GM21619 (cell line): ENCODE measurements at regions not wholly inside any gene's neighbourhood (a gene's known extent, or its start where the extent isn't known, plus 50 kb on each side); places are given as distances from the start of the nearest gene placed in this dataset.

Experiments
- ATAC-seq: cut with Tn5 transposase; IDR thresholded peaks from one replicate; pipeline ENCODE4 v1.9.1; 2021; ENCODE audit not compliant: unreplicated experiment

DNA sequence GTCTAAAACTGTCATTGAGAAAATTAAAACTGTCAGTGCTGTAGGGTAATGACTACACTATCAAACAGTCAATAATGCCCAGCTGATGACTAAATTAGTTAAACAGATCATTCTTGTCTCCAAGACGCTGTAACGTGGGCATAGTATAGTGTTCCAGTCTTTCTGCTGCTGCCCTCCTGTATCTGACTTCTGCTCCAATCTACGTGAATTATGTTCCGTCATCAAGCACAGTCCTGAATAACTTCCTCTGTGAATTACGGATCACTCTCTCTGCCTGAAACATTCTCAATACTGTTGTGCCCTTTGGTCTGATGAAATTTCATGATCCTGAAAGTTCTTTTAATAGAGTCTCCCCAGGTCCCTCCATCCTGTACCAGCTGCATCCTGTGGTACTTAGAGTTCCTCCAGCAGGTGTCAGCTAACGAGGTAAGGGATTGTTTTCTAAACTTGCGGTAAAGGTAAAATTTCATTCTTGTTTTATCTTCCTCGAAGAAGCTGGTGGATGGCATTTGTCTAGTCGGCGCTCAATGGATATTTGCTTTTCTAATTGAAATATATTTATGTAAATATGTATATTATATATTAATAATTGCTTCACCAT lies 393.5 kb upstream of the ADARB2 start:
- ATAC-seq = no peak

DNA sequence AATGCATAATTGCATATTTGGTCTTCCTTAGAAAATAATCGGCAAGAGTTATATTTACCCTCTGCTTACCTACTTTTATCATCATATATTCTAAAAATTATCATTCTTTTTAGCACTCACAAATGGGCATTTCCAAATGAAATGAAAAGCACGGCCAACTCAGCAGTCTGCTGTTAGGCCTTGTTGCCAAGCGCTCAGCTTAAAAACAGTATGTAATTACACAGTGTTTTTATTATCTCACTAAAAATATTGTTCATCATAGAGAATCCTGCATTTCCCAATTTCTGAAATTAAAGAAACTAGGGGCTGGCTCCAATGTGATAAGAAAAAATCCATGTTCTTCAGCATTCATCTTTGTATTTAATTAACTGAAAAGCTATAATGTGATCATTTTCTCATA lies 391.7 kb upstream of the ADARB2 start:
- ATAC-seq = no peak

DNA sequence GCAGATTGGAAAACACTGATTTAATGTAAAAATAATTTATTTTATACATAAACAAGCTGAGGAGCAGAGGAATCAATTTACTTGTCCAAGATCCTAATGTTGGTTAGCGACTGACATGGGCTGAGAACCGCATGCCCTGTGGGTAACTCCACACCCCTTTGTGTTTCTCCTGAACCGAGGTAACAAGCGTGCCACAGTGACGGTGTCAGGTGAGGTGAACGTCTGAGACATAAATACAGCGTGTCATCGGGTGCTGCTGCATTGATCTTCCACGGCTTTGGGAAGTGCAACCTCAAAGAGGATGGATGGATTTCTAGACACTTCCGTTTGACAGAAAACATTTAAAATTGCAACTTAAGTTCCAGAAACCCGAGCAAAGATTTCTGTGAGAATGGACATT lies 386.8 kb upstream of the ADARB2 start:
- ATAC-seq = no peak

DNA sequence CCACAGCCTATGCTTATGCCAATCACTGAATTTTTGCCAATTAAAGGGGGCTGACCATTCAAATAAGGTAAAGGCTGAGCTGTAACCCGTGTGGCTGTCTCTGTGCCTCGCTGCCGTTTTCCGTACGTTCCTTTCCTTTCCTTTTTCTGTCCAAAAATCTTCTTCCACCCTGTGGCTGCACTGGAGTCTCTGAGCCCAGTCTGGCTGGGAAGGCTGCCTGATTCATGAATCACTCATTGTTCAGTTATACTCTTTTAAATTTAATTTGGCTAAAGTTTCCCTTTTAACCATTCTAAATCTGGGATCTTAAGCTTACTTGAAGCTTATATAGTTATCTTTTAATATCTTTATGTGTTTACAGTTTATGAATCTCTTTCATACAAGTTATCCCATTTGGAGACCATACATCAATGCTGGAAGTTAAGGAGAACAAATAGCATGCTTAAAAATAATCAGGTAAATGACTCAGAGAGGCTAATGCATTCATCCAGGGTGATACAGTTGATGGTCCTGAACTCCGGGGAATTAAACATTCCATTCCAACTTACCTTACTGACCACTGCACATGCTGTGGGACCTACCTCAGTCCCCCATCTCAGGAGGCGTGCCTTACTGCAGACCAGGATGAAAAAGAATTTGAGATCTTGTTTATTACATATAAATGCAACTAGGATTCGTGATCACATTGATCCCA lies 385.3 kb upstream of the ADARB2 start:
- ATAC-seq = no peak

DNA sequence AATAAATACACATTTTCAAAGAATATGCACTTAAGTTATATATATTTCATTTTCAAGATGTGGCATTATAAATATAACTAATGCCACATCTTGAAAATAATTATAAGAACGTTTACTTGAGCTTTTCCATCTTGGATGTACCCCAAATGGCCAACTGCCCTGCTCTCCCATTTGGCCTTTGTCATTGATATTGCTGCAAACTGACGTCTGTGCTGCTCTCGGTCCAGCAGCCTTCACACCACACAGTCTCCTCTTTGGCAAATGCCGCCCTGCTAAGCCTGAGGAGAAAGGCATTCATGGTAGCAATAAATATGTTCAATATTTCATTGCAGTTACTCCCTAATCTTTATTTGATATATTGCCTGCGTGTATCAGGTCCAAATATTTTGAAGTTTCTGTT lies 384.6 kb upstream of the ADARB2 start:
- no peak for ATAC-seq

DNA sequence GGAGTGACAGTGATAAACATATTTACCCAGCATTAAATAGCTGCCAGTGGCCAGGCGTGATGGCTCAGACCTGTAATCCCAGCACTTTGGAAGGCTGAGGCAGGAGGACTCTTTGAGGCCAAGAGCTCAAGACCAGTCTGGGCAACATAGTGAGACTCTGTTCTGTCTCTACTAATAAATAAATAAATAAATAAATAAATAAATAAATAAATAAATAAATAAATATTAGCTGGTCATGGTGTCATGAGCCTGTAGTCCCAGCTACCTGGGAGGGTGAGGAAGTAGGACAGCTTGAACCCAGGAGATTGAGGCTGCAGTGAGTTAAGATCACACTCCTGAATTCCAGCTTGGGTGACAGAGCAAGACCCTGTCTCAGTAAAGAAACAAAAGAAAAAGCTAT lies 384.0 kb upstream of the ADARB2 start:
- ATAC-seq = no peak

DNA sequence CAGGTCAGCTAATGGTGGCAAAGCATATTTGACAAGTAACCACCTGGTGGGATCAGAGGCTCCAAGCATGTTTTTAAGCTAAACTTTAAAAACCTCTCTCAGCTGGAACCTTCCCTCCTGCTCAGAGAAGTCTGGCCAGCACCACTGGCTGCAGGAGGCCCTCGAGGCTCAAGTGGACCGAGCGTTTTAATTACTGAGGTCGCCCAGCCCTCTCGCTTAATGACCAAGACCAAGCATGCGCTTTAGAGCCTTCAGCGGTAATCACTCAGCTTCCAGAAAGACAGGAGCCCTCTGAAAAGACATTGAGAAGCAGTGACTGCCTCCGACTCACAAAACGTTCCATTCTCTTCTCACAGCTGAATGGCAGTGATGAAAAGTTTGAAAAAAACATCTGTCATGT lies 383.4 kb upstream of the ADARB2 start:
- ATAC-seq = no peak

DNA sequence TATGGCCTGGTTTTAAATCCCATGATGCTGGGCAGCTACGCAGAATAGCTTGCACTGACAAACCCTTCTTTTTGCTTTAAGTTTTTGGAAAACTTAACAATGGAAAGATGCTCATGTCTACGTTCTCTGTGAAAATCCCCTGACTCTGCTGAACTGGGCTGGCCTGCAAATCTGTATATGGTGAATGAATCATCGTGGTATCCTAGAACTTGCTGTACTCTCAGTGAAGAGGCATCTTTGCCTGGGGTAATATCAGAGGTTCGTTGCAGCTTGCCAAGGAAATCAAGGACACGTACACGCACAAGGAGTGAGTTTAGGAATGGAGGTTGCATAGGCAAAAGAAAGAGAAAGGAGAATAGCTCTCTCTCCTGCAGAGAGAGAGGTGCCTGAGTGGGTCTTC lies 382.0 kb upstream of the ADARB2 start:
- no peak for ATAC-seq

DNA sequence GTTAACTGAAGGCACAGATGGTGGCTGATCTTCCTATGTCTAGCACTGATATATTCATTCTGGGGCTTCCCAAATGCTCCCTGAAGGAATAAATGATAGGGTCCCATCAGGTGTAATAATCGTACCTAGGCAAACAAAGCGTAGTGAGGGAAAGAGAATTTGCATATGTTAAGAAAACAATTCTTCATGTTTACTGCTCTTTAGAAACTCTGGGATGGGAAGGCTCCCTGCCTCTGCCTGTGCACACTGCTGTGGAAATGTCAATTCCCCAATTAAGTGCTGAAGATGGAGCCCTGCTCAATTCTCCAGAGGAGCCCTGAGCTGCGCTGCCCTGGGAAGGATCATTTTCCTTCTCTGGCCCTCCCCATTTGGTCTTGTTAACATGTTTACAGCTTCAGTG lies 380.9 kb upstream of the ADARB2 start:
- no peak for ATAC-seq

DNA sequence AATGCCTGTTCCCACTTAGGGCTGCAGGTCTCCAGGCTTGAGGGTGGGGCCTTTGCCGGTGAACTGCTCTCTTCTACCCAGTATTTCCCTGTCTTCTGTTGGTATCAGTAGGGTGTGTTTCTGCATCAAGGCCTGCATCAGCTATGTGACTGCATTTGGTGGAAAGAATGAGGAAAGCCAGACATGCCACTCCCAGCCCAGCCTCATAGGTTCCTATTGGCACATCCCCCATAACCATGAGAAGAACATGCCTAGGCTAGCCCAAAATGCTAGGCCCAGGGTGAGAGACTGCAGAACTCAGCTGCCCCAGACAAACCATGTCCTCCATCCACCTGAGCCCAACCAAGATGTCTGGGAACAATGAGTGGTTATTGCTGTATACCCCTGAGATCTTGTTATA lies 380.3 kb upstream of the ADARB2 start:
- ATAC-seq = no peak

DNA sequence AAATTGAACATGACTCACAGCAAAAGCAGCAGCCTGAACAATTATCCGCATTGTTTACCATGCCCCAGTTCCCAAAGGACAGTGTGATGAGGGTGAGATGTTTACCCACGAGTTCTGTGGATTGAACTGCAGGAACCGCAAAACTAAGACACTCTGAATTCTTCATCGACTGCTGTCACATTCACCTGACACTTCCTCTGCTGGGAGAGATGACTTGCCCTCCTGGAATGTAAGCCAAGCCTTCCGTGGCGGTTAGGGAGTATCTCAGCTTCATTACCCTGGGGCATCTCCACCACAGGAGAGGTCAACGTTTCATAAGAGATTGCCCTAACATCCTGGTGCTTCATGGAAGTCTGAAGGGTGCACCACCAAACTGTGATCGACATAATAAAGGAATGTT lies 374.6 kb upstream of the ADARB2 start:
- no peak for ATAC-seq

DNA sequence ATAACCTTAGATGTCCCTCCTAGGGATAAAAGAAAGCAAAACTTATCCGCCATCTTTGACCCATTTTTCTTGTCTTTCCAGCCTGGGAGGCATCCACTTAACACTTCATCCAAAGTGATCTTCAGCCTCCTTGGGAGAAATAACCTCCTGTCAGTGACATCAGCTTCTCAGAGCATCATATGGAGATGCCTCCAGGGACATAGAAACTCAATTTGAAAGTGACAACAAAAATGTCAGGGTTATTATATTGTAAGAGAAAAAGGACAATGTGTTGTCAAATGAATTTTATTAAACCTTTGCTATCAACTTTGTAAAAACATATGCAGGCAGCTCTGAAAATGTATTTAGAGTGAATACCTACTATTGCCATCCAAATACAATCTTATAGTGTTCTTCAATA lies 371.2 kb upstream of the ADARB2 start:
- no peak for ATAC-seq

DNA sequence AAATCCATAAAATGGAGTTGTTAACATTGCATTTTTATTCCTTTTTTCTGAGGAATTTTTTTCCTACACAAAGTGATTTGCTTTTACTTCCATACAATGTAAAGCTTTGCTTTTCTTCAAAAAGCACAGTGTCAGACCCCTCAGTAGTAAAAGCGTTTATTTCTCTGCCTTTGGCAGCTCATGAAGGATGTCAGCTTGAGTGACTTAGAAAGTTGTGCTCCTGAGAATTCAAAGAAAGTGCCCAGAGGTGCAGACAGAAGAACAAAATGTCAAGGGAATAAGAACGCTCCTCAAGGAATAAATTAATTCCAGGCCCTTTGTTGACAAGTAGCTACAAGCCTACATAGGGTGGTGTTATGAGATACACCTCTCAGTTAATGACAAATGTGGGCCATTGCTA lies 369.3 kb upstream of the ADARB2 start:
- ATAC-seq = no peak

DNA sequence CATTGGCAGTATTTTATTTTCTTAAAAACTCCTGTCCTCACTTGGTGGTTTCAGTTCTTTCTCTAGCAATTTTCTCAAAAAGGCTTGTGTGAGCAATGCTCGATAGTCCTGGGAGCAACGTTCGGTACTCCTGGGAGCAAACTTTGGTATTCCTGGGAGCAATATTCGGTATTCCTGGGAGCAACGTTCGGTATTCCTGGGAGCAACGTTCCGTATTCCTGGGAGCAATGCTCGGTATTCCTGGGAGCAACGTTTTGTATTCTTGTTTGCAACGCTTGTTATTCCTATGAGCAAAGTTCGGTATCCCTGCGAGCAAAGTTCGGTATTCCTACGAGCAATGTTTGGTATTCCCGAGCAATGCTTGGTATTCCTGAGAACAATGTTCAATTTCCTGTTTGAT lies 362.0 kb upstream of the ADARB2 start:
- no peak for ATAC-seq

DNA sequence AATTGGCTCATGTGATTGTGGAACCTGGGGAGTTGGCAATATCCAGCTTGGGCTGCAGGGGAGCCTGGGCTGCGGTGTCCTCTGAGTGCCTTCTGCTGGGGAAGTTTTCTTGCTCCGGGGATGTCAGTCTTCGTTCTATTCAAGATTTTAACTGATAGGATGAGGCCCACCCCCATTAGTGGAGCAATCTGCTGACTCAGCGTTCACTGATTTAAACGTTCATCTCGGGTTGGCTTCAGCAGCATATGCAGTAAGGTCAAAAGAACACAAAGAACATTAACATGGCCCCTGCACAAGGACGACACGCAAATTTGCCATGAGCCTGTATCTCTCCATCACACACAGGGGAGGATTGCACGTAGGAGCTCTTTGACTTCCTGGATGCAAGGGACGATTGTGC lies 360.6 kb upstream of the ADARB2 start:
- ATAC-seq = no peak

DNA sequence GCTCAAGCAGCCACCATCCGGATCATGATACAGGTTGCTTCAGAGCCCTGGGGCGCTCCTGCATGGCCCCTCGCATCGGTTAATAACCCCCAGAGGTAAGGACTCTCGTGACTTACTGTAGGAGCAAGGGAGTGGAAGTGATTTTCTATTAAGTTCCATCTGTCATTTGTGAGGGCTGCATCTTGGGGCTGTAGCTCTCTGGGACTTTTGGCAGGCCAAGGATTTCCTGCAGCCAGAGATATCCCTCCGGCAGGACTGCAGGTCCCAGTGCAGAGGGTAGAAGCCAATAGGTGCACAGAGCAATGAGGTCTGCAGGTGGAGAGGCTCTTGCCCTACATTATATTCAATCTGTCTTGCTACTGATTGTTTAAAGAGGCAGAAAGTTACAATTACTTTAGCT lies 356.8 kb upstream of the ADARB2 start:
- no peak for ATAC-seq

DNA sequence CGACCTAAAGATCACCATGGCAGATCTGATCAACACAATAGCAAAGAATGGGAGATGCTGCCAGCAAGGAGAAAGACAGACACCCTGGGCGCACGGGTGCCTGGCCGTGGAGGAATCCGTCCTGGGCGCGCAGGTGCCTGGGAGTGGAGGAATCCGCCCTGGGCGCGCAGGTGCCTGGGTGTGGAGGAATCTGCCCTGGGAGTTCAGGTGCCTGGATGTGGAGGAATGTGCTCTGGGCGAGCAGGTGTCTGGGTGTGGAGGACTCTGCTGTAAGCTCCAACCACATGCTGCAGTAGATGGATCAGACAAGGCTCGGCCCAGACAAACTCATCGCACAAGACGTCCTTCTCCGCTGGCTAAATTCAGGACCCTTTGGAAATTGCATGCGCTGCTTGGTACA lies 346.3 kb upstream of the ADARB2 start:
- ATAC-seq = no peak

DNA sequence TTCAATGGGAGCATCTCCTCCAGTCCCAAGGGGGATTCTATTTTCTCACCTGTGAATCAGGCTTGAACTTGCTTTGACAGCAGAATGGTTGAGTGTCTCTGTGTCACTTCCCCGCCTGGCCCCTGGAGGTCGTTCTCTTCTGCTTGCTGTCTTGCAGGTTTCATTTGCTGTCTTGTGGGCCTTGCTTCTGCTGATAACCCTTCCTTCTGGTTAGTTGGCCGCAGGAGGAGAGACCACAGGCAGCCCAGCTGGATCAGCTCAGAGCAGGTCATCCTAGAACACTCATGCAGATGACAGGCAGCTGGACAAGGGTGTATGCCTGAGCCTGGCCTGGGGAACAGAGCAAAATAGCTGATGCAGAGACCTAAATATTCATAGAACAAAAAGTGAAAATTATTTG lies 344.2 kb upstream of the ADARB2 start:
- no peak for ATAC-seq

DNA sequence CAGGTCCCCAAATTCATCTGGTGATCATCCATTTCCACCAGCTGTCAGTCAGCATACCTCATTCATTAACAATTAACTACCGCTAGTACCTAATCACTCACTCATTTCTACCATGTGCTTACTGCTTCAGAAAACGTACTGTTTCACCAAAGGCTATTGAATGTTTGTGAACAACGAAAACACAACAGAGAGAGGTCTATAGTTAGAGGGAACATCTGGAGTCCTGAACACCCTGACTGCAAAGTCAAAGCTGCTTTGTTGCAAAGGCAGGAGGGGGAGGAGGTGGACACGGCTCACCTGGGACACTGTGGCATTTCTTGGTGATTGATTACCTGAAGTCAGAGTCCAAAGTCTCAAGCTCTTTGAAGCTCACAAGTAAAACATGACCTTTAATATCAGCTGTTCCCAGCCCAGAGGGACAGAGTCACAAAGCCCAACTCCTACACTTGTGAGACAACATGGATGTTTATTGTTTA lies 342.3 kb upstream of the ADARB2 start:
- ATAC-seq = peak; percentile 53

DNA sequence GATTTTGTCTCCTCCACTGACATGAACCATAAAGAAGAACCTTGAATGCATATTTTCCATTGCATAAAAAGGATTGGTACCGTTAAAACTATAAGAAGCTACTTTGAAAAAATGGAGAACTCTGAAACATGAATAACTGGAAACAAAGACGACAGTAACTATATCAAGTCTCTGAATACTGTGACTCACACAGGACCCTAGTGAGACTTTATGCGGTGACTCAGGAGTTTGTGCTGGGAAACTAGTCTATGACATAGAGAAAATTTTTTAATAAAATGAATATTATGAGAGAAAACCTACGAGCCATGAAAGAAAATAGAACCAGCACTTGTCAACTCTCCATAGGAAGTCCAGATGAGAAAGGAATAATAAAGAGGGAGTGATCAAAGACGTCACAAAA lies 339.9 kb upstream of the ADARB2 start:
- no peak for ATAC-seq

DNA sequence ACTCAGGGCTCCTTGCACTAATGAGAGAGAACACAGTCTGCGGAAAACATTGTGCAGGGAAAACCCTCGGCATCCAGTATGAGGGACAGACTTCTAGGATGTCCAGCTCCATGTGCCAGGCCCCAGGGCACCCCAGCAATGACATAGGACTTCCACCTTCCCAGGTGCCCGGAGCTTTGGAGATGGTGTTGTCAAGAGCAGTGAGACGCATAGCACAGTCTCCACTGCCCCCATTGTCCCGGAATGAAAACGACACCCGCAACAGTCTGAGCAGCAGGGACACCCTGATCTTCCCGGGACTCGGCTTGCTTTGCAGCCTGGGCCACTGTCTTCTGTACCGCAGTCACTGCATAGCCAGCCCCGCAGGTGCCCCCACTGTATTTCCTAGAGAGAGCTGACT lies 339.2 kb upstream of the ADARB2 start:
- ATAC-seq = no peak

DNA sequence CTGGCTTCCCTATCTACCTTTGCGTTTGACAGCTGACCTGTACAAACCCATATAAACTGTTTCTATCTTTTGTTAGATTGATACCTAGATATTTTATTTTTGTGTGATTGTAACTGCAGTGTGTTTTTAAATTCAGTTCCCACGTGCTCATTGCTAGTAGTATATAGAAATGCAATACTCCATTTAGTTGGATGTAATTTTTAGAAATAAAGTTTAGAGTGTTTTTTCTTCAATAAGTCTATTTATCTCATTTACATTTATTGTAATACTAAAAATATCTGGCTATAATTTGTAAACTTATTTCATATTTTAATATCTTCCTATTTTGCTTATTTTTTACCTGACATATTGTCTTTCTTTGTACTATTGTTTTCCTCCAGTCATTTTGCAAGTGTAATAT lies 329.7 kb upstream of the ADARB2 start:
- ATAC-seq = no peak

DNA sequence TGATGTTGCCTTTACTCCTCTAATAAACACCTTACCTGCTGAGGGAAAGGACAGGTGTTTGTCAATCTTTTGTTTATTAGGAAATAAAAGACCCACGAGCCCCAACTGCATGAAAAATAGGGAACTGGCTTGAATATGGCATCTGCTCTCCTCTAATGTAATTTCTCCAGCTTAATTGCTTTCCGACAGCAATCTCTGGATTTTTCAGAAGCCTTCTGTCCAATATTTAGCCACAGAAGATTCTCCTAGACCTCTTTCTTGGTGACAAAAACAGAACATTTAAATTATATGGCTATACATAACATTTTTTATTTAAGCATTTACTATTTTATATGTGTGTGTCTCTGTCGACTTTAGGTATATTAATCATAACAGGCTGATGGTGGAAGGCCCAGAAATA lies 317.4 kb upstream of the ADARB2 start:
- no peak for ATAC-seq
